ENCODE measurements at regions not wholly inside any gene's neighbourhood (a gene's known extent, or its start where the extent isn't known, plus 50 kb on each side); places are given as distances from the start of the nearest gene placed in this dataset.

- H3K4ac ChIP-seq (replicated peaks; ENCODE audit: insufficient read length, low read depth, low read length): no peak overlapping the region
- H4K8ac ChIP-seq (ENCODE audit: extremely low read depth, insufficient read depth, low read length): no peak overlapping the region
- DNase-seq (ENCODE audit: low read depth in 1 of 2, low spot score in 2 of 2): no peak
- no peak overlapping the region for H4K91ac ChIP-seq (replicated peaks; ENCODE audit: insufficient read length, low read length)
- H2AFZ ChIP-seq (ENCODE audit: low read length): peak overlapping the region; percentile 21; the same call in 1 of the 2 replicates
- WGBS, 2 experiments (ENCODE audit: extremely low coverage in 1 of 2, insufficient coverage in 1 of 2, insufficient read length in 1 of 2, insufficient replicate concordance in 2 of 2, low coverage in 1 of 2, low lambda C conversion rate in 2 of 2, missing lambda C conversion rate in 1 of 2): 94% methylated on average over 8 of the region's 8 CpGs; no CpG with 5 or more reads in 1 of the 2 experiments
- ChIA-PET CTCF (ENCODE audit: partially characterized antibody) (no interaction called here), POLR2A (ENCODE audit: partially characterized antibody) (no interaction called here)
- FAIRE-seq: no peak
- no peak overlapping the region for H3K9ac ChIP-seq (replicated peaks in 1 of 4; ENCODE audit: extremely low read depth in 1 of 4, low read depth in 3 of 4, low read length in 3 of 4)
- no peaks in the 10 kb centered on the region for H3K79me2 ChIP-seq (ENCODE audit: control insufficient read depth in 1 of 2, insufficient read depth in 2 of 2, low read length in 2 of 2)
- H3K79me1 ChIP-seq (ENCODE audit: low read depth, low read length): no peaks in the 10 kb centered on the region
- H3K18ac ChIP-seq (ENCODE audit: extremely low read depth, low read length): no peak overlapping the region
- no peak overlapping the region for H3K27ac ChIP-seq (ENCODE audit: low read depth, low read length)
- no peak overlapping the region for H4K5ac ChIP-seq (ENCODE audit: insufficient read length, low read depth, low read length)
- no peak overlapping the region for H2BK120ac ChIP-seq (replicated peaks; ENCODE audit: low read depth, low read length)
- H2AK5ac ChIP-seq (ENCODE audit: low read depth, low read length): no peak overlapping the region
- H3K36me3 ChIP-seq (ENCODE audit: control insufficient read depth in 2 of 4, insufficient read depth in 4 of 4, low read length in 3 of 4): no peaks in the 10 kb centered on the region
- H2BK15ac ChIP-seq (ENCODE audit: low read length): no peak overlapping the region
- H3K14ac ChIP-seq (ENCODE audit: insufficient read length): no peak overlapping the region
- no peak overlapping the region for H2BK20ac ChIP-seq (ENCODE audit: low read length)
- H4K20me1 ChIP-seq (replicated peaks in 1 of 2; ENCODE audit: control insufficient read depth in 1 of 2, insufficient read depth in 2 of 2, low read length in 2 of 2): no peaks in the 10 kb centered on the region
- H3K23me2 ChIP-seq (ENCODE audit: low read depth, low read length): no peaks in the 10 kb centered on the region
- no peak overlapping the region for H3K56ac ChIP-seq (replicated peaks; ENCODE audit: insufficient read length, low read depth, low read length)
- H3K9me3 ChIP-seq (ENCODE audit: insufficient read depth in 2 of 2, low read depth in 1 of 2, low read length in 1 of 2): no peaks in the 10 kb centered on the region
- no peaks in the 10 kb centered on the region for H3K27me3 ChIP-seq (replicated peaks in 1 of 4; ENCODE audit: control insufficient read depth in 3 of 4, extremely low read depth in 1 of 4, insufficient read depth in 3 of 4, low read length in 3 of 4)
- H3K4me1 ChIP-seq (replicated peaks in 1 of 4; ENCODE audit: control insufficient read depth in 3 of 4, insufficient read depth in 4 of 4, low read length in 3 of 4): peaks cover 0 to 3% (median 0%) of the 10 kb centered on the region in 4 experiments; a peak in 1 of 7 replicates
- no peak overlapping the region for H3K4me3 ChIP-seq (ENCODE audit: extremely low read depth in 1 of 4, insufficient read depth in 2 of 4, low read depth in 3 of 4, low read length in 4 of 4)
- H3K23ac ChIP-seq (ENCODE audit: insufficient read length): no peak overlapping the region
- H3K4me2 ChIP-seq (ENCODE audit: insufficient read depth in 1 of 2, low read depth in 2 of 2, low read length in 2 of 2): no peak overlapping the region
- no peak overlapping the region for H2BK5ac ChIP-seq (ENCODE audit: low read depth, low read length)
- H2BK12ac ChIP-seq (ENCODE audit: low read depth, low read length): 0 out of 2 replicates have a peak overlapping the region, but pooled peaks have one; percentile 5
- TF ChIP-seq RFX5 (IDR thresholded peaks at IDR 0.05; ENCODE audit: borderline replicate concordance, low read depth, low read length) (no peak), TEAD4 (IDR thresholded peaks at IDR 0.05; ENCODE audit: low read depth, low read length) (no peak), NRF1 (IDR thresholded peaks at IDR 0.05; ENCODE audit: low read depth, low read length) (no peak)
Observed at GRCh38 chr18:38751898-38752297, 1186.3 kb upstream of the CELF4 start.

Data from H1 (cell line).